HG03520 (cell line): ENCODE measurements at regions not wholly inside any gene's neighbourhood (a gene's known extent, or its start where the extent isn't known, plus 50 kb on each side); places are given as distances from the start of the nearest gene placed in this dataset.
A peak's percentile ranks its signal among the peaks of the same experiment; 100 is the strongest.
"Not testable (repeated sequence)": the region's sequence is repeated elsewhere in the genome, so short reads cannot be mapped to it uniquely, and the experiment has no call there.

Source experiments
- ATAC-seq: cut with Tn5 transposase; IDR thresholded peaks from one replicate; pipeline ENCODE4 v1.9.1; 2021; ENCODE audit warnings: mild to moderate bottlenecking, moderate library complexity; ENCODE audit not compliant: unreplicated experiment

- ATAC-seq = no peak
Measured at GRCh38 chr21:33994373-33994772, 78.8 kb upstream of the ATP5PO start.

GRCh38 chr21:33993286-33994231, 78.0 kb upstream of the ATP5PO start:
- no peak for ATAC-seq

GRCh38 chr21:33992412-33992811, 76.8 kb upstream of the ATP5PO start:
- not testable (repeated sequence) for ATAC-seq

GRCh38 chr21:33991133-33991532, 75.5 kb upstream of the ATP5PO start:
- ATAC-seq = no peak

- ATAC-seq = no peak
Measured at GRCh38 chr21:33989440-33989839, 73.8 kb upstream of the ATP5PO start.

GRCh38 chr21:33988237-33989017, 72.8 kb upstream of the ATP5PO start:
- ATAC-seq = no peak

- no peak for ATAC-seq
Measured at GRCh38 chr21:33987461-33987860, 71.9 kb upstream of the ATP5PO start.

GRCh38 chr21:33985117-33986050, 69.8 kb upstream of the ATP5PO start:
- ATAC-seq = no peak

GRCh38 chr21:33984021-33984481, 68.4 kb upstream of the ATP5PO start:
- ATAC-seq = no peak

- no peak for ATAC-seq
Measured at GRCh38 chr21:33981391-33982101, 65.9 kb upstream of the ATP5PO start.

GRCh38 chr21:33980276-33980916, 64.8 kb upstream of the ATP5PO start:
- no peak for ATAC-seq

- ATAC-seq = no peak
Measured at GRCh38 chr21:33978585-33978984, 63.0 kb upstream of the ATP5PO start.

GRCh38 chr21:33977721-33978369, 62.2 kb upstream of the ATP5PO start:
- ATAC-seq = no peak

- ATAC-seq = no peak
Measured at GRCh38 chr21:33977017-33977720, 61.6 kb upstream of the ATP5PO start.

GRCh38 chr21:33976082-33977016, 60.7 kb upstream of the ATP5PO start:
- peak; percentile 29 for ATAC-seq

- ATAC-seq = peak; percentile 83
Measured at GRCh38 chr21:33975548-33976081, 60.0 kb upstream of the ATP5PO start.
